B cell (primary cell): ENCODE measurements at regions not wholly inside any gene's neighbourhood (a gene's known extent, or its start where the extent isn't known, plus 50 kb on each side); places are given as distances from the start of the nearest gene placed in this dataset.

Experiments used
- ATAC-seq: fragments of 200-7000 bp; cut with Tn5 transposase; one replicate; pipeline ENCODE4 v1.10.0; 2021; ENCODE audit warnings: low read depth, mild to moderate bottlenecking, moderate number of reproducible peaks, moderate library complexity
- CTCF ChIA-PET: fragments of 350-600 bp; sonication (Branson Sonifier 250); formaldehyde crosslinking; loops from one replicate; lab custom pipeline; 2021; ENCODE audit warnings: antibody characterized with exemption, inconsistent platforms; lab: Charles Lee
- POLR2A ChIA-PET: fragments of 350-600 bp; sonication (Branson Sonifier 250); formaldehyde crosslinking; loops from one replicate; lab custom pipeline; 2021; ENCODE audit warnings: antibody characterized with exemption; lab: Charles Lee
- DNase-seq: peaks from one replicate; pipeline ENCODE4 v3.0.0; 2013
- H2AFZ ChIP-seq: 2 replicates; pipeline ENCODE4 v1.6.1; 2012; ENCODE audit warnings: mild to moderate bottlenecking, low read depth, low read length; ENCODE audit not compliant: insufficient read depth, poor library complexity, severe bottlenecking
- H3K27ac ChIP-seq, 2 donors: 1 replicate in 1 of 2; 2 replicates in 1 of 2; pipeline ENCODE4 v1.5.1; 2012 to 2013; ENCODE audit warnings: low read length in 2 of 2, mild to moderate bottlenecking in 2 of 2, moderate library complexity in 1 of 2
- H3K27me3 ChIP-seq, 4 experiments: fragments of 200-600 bp in 1 of 4; sonication (generic) in 1 of 4; replicated peaks in 1 of 4; 1 replicate in 2 of 4; 2 replicates in 2 of 4; pipeline versions ENCODE4 v1.6.1 to v1.7.0; 2013 to 2016; ENCODE audit warnings: low read length in 3 of 4, mild to moderate bottlenecking in 2 of 4, mixed read lengths in 1 of 4, moderate library complexity in 1 of 4; ENCODE audit not compliant: insufficient read depth in 4 of 4, control insufficient read depth in 3 of 4; ENCODE audit errors: control extremely low read depth in 1 of 4
- H3K36me3 ChIP-seq, 2 experiments: replicated peaks in 1 of 2; 1 replicate in 1 of 2; 2 replicates in 1 of 2; pipeline versions ENCODE4 v1.6.1 to v1.7.1; 2013; ENCODE audit warnings: low read length in 1 of 2; ENCODE audit not compliant: insufficient read depth in 2 of 2, control insufficient read depth in 1 of 2; ENCODE audit errors: control extremely low read depth in 1 of 2, extremely low read depth in 1 of 2
- H3K4me1 ChIP-seq, 2 donors: fragments of 200-600 bp in 1 of 2; sonication (generic) in 1 of 2; 1 replicate in 1 of 2; 2 replicates in 1 of 2; pipeline versions ENCODE4 v1.5.1 to v1.6.1; 2013 to 2017; ENCODE audit warnings: low read length in 2 of 2; ENCODE audit not compliant: control insufficient read depth in 2 of 2, insufficient read depth in 2 of 2
- H3K4me2 ChIP-seq: replicated peaks from 2 replicates; pipeline ENCODE3; 2012; ENCODE audit warnings: mild to moderate bottlenecking, low read depth, low read length; ENCODE audit not compliant: poor library complexity, severe bottlenecking
- H3K4me3 ChIP-seq, 5 experiments: fragments of 200-600 bp in 1 of 5; sonication (generic) in 1 of 5; 1 replicate in 3 of 5; 2 replicates in 2 of 5; pipeline versions ENCODE4 v1.5.1 to v1.7.0; 2011 to 2016; ENCODE audit warnings: low read length in 4 of 5, mild to moderate bottlenecking in 4 of 5, low read depth in 2 of 5, control low read depth in 1 of 5, moderate library complexity in 1 of 5; ENCODE audit not compliant: insufficient read depth in 1 of 5; ENCODE audit errors: control extremely low read depth in 1 of 5, extremely low read depth in 1 of 5
- H3K79me2 ChIP-seq: fragments of 200-600 bp; sonication (generic); one replicate; pipeline ENCODE4 v1.6.0; 2016; ENCODE audit warnings: low read length; ENCODE audit not compliant: control insufficient read depth, insufficient read depth
- H3K9ac ChIP-seq: fragments of 200-600 bp; sonication (generic); 2 replicates; pipeline ENCODE4 v1.6.1; 2017; ENCODE audit warnings: mild to moderate bottlenecking, low read length, moderate library complexity
- H3K9me3 ChIP-seq, 3 donors: one replicate each; pipeline versions ENCODE4 v1.6.1 to v1.7.1; 2013; ENCODE audit warnings: low read length in 2 of 3; ENCODE audit not compliant: control insufficient read depth in 2 of 3, insufficient read depth in 1 of 3; ENCODE audit errors: control extremely low read depth in 1 of 3
- H4K20me1 ChIP-seq: 2 replicates; pipeline ENCODE4 v1.6.0; 2012; ENCODE audit warnings: mild to moderate bottlenecking, low read length; ENCODE audit not compliant: insufficient read depth, control insufficient read depth, poor library complexity, severe bottlenecking
- H3K27ac Mint-ChIP-seq: one replicate; pipeline ENCODE4 v1.8.0; 2021; ENCODE audit warnings: mixed read lengths
- H3K27me3 Mint-ChIP-seq: one replicate; pipeline ENCODE4 v1.8.0; 2021; ENCODE audit warnings: mixed read lengths
- H3K4me1 Mint-ChIP-seq: one replicate; pipeline ENCODE4 v1.8.0; 2021; ENCODE audit warnings: mixed read lengths
- H3K4me3 Mint-ChIP-seq: one replicate; pipeline ENCODE4 v1.8.0; 2021; ENCODE audit warnings: mixed read lengths
- H3K9me3 Mint-ChIP-seq: one replicate; pipeline ENCODE4 v1.8.0; 2022; ENCODE audit warnings: mixed read lengths; ENCODE audit not compliant: insufficient read depth
- EZH2 ChIP-seq: IDR thresholded peaks from 2 replicates; pipeline ENCODE4 v1.6.1; 2012; ENCODE audit warnings: borderline replicate concordance, low read depth, mild to moderate bottlenecking, moderate library complexity, low read length; ENCODE audit not compliant: insufficient read depth, poor library complexity, severe bottlenecking
- WGBS: methylation state at CpG from one replicate; pipeline ENCODE4 v1.1.5; 2013; ENCODE audit warnings: missing lambda C conversion rate; ENCODE audit not compliant: insufficient coverage; 5-methylcytosine and 5-hydroxymethylcytosine counted together
- intact Hi-C: fragments of 100-400 bp; cut with micrococcal nuclease; formaldehyde crosslinking; loops from one replicate; pipeline ENCODE4 v1.10.0; 2022
- TF ChIP-seq, protein P1 (sequence below): fragments of 200-600 bp; IDR thresholded peaks from one replicate; pipeline ENCODE4 v1.8.0; 2022; ENCODE audit warnings: antibody characterized with exemption, mild to moderate bottlenecking

DNA sequence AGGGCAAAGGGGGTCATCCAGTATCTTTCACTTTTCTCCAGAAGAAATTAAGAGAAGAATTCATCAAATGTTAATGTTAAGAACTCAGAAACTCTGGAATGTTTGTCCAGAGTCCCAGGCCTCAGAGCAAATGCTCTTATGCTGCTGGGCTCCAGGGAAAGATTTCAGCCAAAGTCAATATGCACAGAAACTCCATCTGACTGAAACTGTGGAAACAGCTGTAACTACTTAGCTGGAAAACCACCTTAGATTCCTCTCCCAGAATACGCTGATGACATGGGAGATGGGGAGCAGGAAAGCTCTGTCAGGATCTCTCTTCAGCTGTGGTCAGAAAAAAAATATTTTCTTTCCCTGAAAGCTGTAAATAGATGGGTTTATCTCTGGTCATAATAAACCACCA, 559.6 kb downstream of the RFPL4B start:
- H2AFZ ChIP-seq = no peak overlapping the region
- H3K4me3 ChIP-seq = no peak overlapping the region
- H3K27me3 Mint-ChIP-seq = peaks cover 7% of the 10 kb centered on the region
- H3K4me1 ChIP-seq = no peaks in the 10 kb centered on the region
- H3K9ac ChIP-seq = no peak overlapping the region
- TF ChIP-seq, protein P1, sequence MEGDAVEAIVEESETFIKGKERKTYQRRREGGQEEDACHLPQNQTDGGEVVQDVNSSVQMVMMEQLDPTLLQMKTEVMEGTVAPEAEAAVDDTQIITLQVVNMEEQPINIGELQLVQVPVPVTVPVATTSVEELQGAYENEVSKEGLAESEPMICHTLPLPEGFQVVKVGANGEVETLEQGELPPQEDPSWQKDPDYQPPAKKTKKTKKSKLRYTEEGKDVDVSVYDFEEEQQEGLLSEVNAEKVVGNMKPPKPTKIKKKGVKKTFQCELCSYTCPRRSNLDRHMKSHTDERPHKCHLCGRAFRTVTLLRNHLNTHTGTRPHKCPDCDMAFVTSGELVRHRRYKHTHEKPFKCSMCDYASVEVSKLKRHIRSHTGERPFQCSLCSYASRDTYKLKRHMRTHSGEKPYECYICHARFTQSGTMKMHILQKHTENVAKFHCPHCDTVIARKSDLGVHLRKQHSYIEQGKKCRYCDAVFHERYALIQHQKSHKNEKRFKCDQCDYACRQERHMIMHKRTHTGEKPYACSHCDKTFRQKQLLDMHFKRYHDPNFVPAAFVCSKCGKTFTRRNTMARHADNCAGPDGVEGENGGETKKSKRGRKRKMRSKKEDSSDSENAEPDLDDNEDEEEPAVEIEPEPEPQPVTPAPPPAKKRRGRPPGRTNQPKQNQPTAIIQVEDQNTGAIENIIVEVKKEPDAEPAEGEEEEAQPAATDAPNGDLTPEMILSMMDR = no peak
- no peak for TF ChIP-seq EZH2
- no peaks in the 10 kb centered on the region for H3K9me3 ChIP-seq
- no CpG with 5 or more reads among the region's 1 CpG for WGBS
- ATAC-seq (no peak), DNase-seq (no peak)
- no peaks in the 10 kb centered on the region for H3K36me3 ChIP-seq
- no peak overlapping the region for H3K27ac ChIP-seq
- H3K79me2 ChIP-seq = no peaks in the 10 kb centered on the region
- no peaks in the 10 kb centered on the region for H3K27me3 ChIP-seq
- ChIA-PET POLR2A (no interaction called here), CTCF (no interaction called here)
- no peaks in the 10 kb centered on the region for H3K4me1 Mint-ChIP-seq
- no peak overlapping the region for H3K4me2 ChIP-seq
- no peaks in the 10 kb centered on the region for H4K20me1 ChIP-seq
- no peak overlapping the region for H3K27ac Mint-ChIP-seq
- intact Hi-C loops = no loop called here
- H3K9me3 Mint-ChIP-seq = no peaks in the 10 kb centered on the region
- H3K4me3 Mint-ChIP-seq = no peak overlapping the region

DNA sequence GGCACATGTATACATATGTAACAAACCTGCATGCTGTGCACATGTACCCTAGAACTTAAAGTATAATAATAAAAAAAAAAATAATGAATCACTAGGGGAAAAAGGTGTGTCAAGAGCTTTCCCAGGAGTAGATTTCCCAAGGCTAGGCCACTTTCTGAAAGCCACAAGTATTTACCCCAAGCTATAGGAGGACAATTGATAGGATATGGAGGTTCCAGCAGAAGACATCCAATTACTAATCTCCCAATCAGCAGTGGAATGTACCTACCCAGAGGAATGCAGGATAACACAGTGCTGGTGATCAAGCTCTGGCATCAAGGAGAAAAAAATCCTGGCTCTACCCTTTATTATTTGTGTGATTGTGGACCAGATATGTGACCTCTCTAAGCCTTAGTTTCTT, 562.7 kb downstream of the RFPL4B start:
- Histone ChIP-seq H3K79me2 (no peaks in the 10 kb centered on the region), H3K36me3 (no peaks in the 10 kb centered on the region), H3K4me1 (no peaks in the 10 kb centered on the region), H3K4me2 (no peak overlapping the region), H4K20me1 (no peaks in the 10 kb centered on the region), H3K27me3 (no peaks in the 10 kb centered on the region), H3K4me3 (no peak overlapping the region), H3K9me3 (no peaks in the 10 kb centered on the region), H3K27ac (no peak overlapping the region), H3K9ac (no peak overlapping the region), H2AFZ (no peak overlapping the region)
- TF ChIP-seq EZH2 = no peak
- TF ChIP-seq, protein P1 = no peak
- DNase-seq = no peak
- Mint-ChIP-seq H3K27me3 (peaks cover 4% of the 10 kb centered on the region), H3K27ac (no peak overlapping the region), H3K9me3 (no peaks in the 10 kb centered on the region), H3K4me1 (no peaks in the 10 kb centered on the region), H3K4me3 (no peak overlapping the region)
- no peak for ATAC-seq
- ChIA-PET POLR2A (no interaction called here), CTCF (no interaction called here)
- intact Hi-C loops = no loop called here
